GM19455 (cell line): ENCODE measurements at regions not wholly inside any gene's neighbourhood (a gene's known extent, or its start where the extent isn't known, plus 50 kb on each side); places are given as distances from the start of the nearest gene placed in this dataset.

Source experiments
- ATAC-seq: cut with Tn5 transposase; IDR thresholded peaks from one replicate; pipeline ENCODE4 v1.9.1; 2021; ENCODE audit not compliant: unreplicated experiment

- ATAC-seq = no peak
Measured at GRCh38 chr7:68642727-68643126, 955.5 kb upstream of the AUTS2 start.

- no peak for ATAC-seq
Measured at GRCh38 chr7:68663392-68663791, 934.9 kb upstream of the AUTS2 start.

GRCh38 chr7:68671046-68671445, 927.2 kb upstream of the AUTS2 start:
- ATAC-seq = no peak

- ATAC-seq = no peak
Measured at GRCh38 chr7:68671671-68672070, 926.6 kb upstream of the AUTS2 start.

- no peak for ATAC-seq
Measured at GRCh38 chr7:68674826-68675225, 923.4 kb upstream of the AUTS2 start.

DNA sequence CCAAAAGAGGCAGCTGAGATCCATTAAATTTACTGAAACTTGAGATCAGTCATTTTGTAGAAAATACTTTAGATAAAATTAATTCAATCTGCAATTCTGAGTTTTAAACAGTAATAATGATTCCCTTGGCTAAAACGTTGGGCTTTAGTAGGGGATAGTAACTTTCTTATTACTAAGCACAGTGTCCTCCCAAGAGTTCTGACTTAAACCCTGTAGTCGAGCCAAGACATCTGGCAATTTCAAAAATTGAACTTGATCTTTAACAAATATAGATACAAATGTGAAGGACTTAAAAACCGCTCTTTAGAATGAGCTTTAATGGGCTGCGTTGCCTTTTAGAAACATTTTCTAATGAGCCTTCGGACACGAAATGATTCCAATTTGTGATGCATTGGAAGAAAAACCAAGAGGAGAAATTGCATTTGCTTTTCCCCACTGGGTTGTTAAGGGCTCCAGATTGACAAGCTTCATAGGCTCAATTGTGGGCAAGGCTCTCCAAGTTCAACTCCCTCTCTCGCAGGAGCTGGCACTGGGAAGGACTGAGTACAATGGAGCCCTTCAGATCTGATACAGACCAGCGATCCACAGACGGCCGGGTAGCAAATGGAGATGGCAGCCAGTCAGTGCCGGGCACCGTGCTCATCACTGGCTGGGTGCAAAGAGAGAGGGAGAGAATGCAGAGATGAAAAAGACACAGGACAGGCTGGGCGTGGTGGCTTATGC, 921.3 kb upstream of the AUTS2 start:
- ATAC-seq = no peak

DNA sequence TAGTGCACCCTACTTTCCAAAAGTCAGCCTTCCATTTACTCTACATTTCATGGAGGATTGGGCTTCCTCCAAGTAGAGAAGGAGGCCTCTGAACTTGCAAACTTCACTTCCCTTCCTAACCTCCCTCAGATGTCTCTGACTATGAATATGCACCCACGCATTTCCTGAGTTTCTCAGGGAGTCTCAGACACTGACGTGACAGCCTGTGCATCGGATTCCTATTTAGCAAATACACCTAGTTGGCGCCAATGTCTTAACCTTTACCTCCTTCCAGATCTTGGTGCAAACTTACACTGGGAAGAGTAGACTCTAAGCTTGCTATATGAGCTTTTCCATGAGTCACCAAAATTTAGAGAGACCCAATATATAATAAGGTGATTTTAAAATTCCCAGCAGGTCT, 920.1 kb upstream of the AUTS2 start:
- no peak for ATAC-seq

- ATAC-seq = no peak
Measured at GRCh38 chr7:68679459-68680234, 918.6 kb upstream of the AUTS2 start.

DNA sequence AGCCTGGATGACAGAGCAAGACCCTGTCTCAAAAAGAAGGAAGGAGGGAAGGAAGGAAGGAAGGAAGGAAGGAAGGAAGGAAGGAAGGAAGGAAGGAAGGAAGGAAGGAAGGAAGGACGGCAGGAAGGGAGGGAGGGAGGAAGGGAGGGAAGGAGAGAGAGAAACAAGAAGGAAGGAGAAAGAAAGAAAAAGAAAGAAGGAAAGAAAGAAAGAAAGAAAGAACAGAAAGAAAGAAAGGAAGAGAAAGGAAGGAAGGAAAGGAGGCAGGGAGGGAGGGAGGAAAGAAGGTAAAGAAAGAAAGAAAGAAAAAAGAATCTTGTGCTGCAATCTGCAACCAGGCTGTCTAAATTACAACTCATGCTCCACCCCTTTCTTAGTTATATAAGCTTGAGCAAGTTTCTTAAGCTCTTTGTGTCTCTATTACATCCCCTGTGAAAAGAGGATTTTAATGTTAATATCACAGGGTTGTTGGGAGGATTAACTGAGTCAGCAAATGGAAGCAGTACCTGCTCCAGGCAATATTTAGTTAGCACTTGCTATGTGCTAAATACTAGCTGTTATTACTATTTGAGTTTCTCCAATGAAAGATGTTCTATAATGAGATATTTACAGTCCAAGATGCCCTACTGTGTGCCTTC, 917.9 kb upstream of the AUTS2 start:
- no peak for ATAC-seq

DNA sequence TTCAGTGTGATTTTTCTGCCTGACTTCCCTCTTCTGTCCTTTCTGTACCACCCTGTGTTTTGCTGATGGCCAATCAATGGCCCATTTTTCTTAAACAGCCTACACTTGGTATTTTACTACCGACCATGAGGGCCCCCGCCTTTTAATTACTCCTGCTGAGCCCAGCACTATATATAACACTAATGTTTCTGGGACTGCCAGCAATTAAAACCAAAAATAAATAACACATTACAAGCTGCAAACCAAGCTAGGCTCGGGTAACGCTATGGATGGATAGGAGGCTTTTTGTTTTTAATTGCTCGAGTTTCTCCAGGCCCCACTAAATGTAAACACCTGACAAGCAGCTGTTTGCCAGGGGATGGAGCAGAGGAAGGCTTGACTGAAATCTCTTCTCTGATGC, 915.4 kb upstream of the AUTS2 start:
- no peak for ATAC-seq

GRCh38 chr7:68684246-68684839, 913.9 kb upstream of the AUTS2 start:
- no peak for ATAC-seq

DNA sequence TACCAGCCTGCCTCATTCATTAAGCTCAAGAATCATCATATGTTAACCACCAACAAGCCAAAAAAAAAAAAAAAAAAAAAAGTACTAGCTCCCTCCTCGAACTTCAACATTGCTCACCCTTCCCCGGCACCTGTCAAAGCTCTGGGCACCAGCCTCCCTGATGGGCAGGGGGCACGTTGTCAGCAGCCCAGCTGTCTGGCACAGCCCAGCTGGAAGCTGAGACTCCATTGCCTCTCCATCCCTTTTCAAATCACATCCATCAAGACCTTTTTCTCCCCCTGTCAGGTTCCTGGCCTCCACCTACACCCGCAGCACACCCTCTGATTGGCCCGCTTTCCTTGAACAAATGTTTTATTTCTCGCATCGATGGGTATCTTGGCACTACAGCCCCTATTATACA, 913.3 kb upstream of the AUTS2 start:
- ATAC-seq = no peak

DNA sequence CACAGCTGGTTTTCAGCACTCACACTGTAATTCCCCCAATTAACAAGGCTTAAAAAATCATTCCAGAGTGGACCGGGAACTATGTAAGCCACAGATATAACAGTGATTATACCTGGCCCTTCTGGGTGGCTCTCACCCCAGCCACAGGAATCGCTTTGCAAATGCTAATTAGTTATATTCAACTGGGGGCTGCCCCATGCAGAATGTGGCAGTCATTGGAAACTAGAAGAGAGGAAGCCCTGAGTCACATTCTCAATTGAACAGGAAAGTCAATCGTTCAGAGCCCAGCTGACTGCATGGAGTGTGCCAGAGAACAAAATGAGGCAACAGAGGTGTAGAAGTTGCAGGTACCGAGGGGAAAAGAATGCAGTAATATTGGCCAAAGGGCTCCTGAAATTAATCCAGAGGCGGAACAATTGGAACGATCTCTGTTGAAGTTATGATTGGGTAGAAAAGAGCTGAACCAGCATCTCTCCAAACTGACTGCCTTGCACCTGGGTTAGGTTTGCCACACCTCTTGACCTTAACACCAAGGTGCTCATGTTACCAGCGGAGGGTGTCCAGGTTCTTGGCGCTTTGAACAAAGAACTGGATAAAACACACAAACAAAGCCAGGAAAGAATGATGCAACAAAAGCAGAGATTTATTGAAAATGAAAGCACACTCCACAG, 909.7 kb upstream of the AUTS2 start:
- ATAC-seq = no peak

GRCh38 chr7:68689087-68689433, 909.2 kb upstream of the AUTS2 start:
- ATAC-seq = no peak

- ATAC-seq = no peak
Measured at GRCh38 chr7:68691261-68692216, 906.7 kb upstream of the AUTS2 start.

- ATAC-seq = no peak
Measured at GRCh38 chr7:68692511-68692910, 905.8 kb upstream of the AUTS2 start.

DNA sequence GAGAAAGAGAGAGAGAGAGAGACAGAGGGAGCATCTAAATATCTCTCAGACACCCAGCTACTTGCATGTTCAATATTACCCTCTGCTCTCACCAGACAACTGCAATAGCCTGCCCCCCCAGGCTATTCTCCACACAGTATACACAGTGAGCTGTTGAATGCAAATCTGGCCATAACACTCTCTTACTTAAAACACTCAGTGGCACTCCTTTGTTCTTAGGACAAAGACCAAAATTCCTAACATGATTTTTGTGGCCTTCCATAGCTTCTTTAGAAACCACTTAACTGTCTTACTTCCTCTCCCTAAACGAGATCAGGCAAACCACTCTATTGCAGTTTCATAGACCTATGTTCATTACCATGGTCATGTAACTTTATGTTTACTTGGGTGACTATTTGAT, 903.6 kb upstream of the AUTS2 start:
- no peak for ATAC-seq

GRCh38 chr7:68697796-68698280, 900.4 kb upstream of the AUTS2 start:
- no peak for ATAC-seq

DNA sequence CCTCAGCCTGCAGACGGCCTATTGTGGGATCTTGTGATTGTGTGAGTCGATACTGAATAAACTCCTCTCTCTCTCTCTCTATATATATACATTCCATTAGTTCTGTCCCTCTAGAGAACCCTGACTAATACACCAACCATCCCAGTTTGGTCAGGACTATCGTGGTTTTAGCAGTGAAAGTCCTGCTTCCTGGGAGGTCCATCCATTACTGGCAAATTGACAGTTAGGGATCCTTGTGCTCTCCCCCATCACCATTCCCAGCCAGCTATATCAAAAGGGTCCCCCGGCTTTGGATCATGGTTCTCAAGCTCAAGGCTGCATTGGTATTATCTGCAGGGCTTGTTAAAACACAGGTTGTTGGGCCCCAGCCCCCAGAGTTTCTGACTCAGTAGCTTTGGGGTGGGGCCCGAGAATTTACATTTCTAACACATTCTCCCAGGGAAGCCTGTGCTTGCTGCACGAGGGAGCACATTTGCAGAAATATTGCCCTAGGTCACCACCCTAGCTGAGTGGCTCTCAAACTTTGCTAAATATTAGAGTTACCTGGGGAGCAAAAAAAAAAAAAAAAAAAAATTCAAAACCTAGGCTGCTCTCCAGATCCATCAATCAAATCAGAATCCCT, 899.1 kb upstream of the AUTS2 start:
- no peak for ATAC-seq

- no peak for ATAC-seq
Measured at GRCh38 chr7:68700414-68700813, 897.9 kb upstream of the AUTS2 start.
